ENCODE measurements at regions not wholly inside any gene's neighbourhood (a gene's known extent, or its start where the extent isn't known, plus 50 kb on each side); places are given as distances from the start of the nearest gene placed in this dataset.

GRCh38 chr21:20592463-20592862, 405.7 kb upstream of the NCAM2 start (continued):
- no peak for TF ChIP-seq ZNF280B (CRISPR knock-in tag; IDR thresholded peaks at IDR 0.05)
- TF ChIP-seq RFX1 (IDR thresholded peaks at IDR 0.05), result no peak
- TF ChIP-seq MYBL2 (IDR thresholded peaks at IDR 0.05; ENCODE audit: low read depth), result no peak
- TF ChIP-seq MYBL2 (CRISPR knock-in tag; IDR thresholded peaks at IDR 0.05; ENCODE audit: borderline replicate concordance), result no peak
- TF ChIP-seq NR4A1 (CRISPR knock-in tag; IDR thresholded peaks at IDR 0.05), result no peak
- TF ChIP-seq NR4A1 (tag; IDR thresholded peaks at IDR 0.05), result no peak
- TF ChIP-seq USF1 (CRISPR knock-in tag; IDR thresholded peaks at IDR 0.05), result no peak
- no peak for TF ChIP-seq RUNX1 (IDR thresholded peaks at IDR 0.05; ENCODE audit: low read depth)
- TF ChIP-seq HIVEP1 (CRISPR knock-in tag; IDR thresholded peaks at IDR 0.05), result no peak
- peak; percentile 83 for TF ChIP-seq TCF3 (CRISPR knock-in tag; IDR thresholded peaks at IDR 0.05)
- TF ChIP-seq BACH1 (tag; IDR thresholded peaks at IDR 0.05), result no peak
- no peak for TF ChIP-seq ZNF584 (CRISPR knock-in tag; IDR thresholded peaks at IDR 0.05; ENCODE audit: low read depth)
- TF ChIP-seq MXI1 (IDR thresholded peaks at IDR 0.05; ENCODE audit: low read depth, low read length), result no peak
- no peak for TF ChIP-seq ETS1 (conservative IDR thresholded peaks at IDR 0.05; ENCODE audit: control insufficient read depth, low read depth, low read length)
- no peak for TF ChIP-seq ETV5 (CRISPR knock-in tag; IDR thresholded peaks at IDR 0.05; ENCODE audit: low read depth)
- no peak for TF ChIP-seq TCF7L2 (IDR thresholded peaks at IDR 0.05; ENCODE audit: low read depth, low read length)
- peak; percentile 32; the same call in 1 of the 2 replicates for TF ChIP-seq CEBPB (tag; IDR thresholded peaks at IDR 0.05)
- TF ChIP-seq BCOR (IDR thresholded peaks at IDR 0.05), result no peak
- TF ChIP-seq TSHZ1 (CRISPR knock-in tag; IDR thresholded peaks at IDR 0.05), result no peak
- no peak for TF ChIP-seq ZNF436 (CRISPR knock-in tag; IDR thresholded peaks at IDR 0.05)

Measured in K562 (cell line).